ENCODE measurements at regions not wholly inside any gene's neighbourhood (a gene's known extent, or its start where the extent isn't known, plus 50 kb on each side); places are given as distances from the start of the nearest gene placed in this dataset.
"Not testable (repeated sequence)": the region's sequence is repeated elsewhere in the genome, so short reads cannot be mapped to it uniquely, and the experiment has no call there.

DNA sequence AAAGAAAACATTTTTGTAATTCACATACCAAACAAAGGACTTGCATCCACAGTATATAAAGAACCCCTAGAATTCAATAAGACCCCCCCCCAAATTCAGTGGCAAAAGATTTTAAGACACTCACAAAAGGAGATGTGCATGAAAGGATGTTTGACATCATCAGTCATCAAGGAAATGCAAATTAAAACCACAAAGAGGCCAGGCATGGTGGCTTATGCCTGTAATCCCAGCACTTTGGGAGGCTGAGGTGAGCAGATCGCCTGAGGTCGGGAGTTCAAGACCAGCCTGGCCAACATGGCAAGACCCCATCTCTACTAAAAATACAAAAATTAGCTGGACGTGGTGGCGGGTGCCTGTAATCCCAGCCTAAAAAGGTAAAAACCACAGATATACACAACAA is 61.3 kb downstream of the AIPL1 start:
- intact Hi-C loops (cut with DNase I); H3K4me3 ChIP-seq; DNase-seq (ENCODE audit: extremely low spot score in 2 of 2): not testable (repeated sequence)

DNA sequence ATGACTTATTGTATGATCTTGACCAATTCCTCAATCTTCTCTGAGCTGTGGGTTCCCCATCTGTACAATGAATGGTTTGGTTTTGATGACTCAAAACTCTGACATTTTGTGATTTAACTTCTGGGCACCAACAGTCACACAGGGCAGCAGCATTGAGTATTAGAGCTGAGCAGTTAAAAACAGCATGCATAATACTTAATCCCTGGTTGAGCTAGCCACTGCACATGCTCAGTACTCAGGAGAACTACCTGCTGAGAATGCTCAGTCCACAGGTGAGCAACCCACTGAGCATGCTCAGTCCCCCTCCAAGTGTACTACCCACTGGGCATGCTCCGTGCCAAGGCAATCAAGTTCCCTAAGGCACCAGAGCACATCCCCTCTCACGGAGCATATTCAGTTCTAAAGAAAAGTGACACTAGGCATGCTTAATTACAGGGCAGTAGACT is 68.7 kb downstream of the AIPL1 start:
- H3K27ac ChIP-seq: no peak overlapping the region
- H3K27me3 ChIP-seq: no peaks in the 10 kb centered on the region
- no peaks in the 10 kb centered on the region for H3K9me3 ChIP-seq
- no peak overlapping the region for H3K4me3 ChIP-seq
- H3K4me1 ChIP-seq: no peaks in the 10 kb centered on the region
- H3K36me3 ChIP-seq: no peaks in the 10 kb centered on the region
- intact Hi-C loops (cut with DNase I): no loop called here
- no peak for TF ChIP-seq POLR2A (IDR thresholded peaks at IDR 0.05)
- TF ChIP-seq POLR2AphosphoS5 (IDR thresholded peaks at IDR 0.05; ENCODE audit: insufficient read depth in 1 of 2, low read depth in 1 of 2): no peak
- TF ChIP-seq, protein P1, sequence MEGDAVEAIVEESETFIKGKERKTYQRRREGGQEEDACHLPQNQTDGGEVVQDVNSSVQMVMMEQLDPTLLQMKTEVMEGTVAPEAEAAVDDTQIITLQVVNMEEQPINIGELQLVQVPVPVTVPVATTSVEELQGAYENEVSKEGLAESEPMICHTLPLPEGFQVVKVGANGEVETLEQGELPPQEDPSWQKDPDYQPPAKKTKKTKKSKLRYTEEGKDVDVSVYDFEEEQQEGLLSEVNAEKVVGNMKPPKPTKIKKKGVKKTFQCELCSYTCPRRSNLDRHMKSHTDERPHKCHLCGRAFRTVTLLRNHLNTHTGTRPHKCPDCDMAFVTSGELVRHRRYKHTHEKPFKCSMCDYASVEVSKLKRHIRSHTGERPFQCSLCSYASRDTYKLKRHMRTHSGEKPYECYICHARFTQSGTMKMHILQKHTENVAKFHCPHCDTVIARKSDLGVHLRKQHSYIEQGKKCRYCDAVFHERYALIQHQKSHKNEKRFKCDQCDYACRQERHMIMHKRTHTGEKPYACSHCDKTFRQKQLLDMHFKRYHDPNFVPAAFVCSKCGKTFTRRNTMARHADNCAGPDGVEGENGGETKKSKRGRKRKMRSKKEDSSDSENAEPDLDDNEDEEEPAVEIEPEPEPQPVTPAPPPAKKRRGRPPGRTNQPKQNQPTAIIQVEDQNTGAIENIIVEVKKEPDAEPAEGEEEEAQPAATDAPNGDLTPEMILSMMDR (IDR thresholded peaks at IDR 0.05): no peak
- DNase-seq (ENCODE audit: extremely low spot score in 2 of 2): peak; percentile 20 to 92

More for the DNA sequence above, 61.3 kb downstream of the AIPL1 start:
- not testable (repeated sequence) for H3K36me3 ChIP-seq, H3K27ac ChIP-seq, H3K4me1 ChIP-seq, H3K27me3 ChIP-seq, H3K9me3 ChIP-seq

DNA sequence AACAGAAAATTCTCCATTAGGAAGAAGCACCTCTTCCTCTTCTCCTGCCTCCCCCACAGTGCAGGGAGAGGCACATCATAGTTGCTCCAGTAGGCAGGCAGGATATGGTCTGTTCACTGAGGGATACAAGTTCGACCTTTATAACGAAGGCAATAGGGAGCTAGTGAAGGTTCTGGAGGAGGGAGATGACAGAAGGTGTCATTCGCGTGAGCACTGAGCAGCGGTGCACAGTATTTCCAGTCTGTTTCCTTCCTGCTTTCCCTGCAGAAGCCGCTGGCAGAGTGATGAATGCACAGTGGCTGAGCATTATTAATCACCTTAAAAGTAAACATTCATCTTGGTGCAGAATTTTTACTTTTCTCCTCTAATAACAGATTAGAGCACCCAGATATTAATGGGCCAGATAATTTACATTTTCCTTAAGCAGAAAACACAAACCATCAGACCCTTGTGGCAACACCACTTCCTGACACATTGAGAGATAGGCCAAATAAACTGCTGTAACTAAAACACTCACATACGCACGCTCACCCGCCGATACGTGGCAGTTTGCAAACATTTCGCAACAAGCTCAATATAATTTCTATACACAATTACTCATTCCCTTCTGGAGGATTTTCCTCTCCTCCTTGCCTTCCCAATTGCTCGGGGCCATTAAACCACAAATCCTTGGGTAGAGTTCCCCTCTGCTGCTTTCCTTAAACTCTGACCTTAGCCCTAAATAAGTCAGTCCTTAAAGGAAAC is 69.5 kb downstream of the AIPL1 start:
- H3K4me1 ChIP-seq: no peaks in the 10 kb centered on the region
- intact Hi-C loops (cut with DNase I): no loop called here
- no peaks in the 10 kb centered on the region for H3K27me3 ChIP-seq
- DNase-seq (ENCODE audit: extremely low spot score in 2 of 2): peak in 1 of 2 donors; percentile 52
- H3K36me3 ChIP-seq: no peaks in the 10 kb centered on the region
- no peak overlapping the region for H3K27ac ChIP-seq
- TF ChIP-seq POLR2AphosphoS5 (IDR thresholded peaks at IDR 0.05; ENCODE audit: insufficient read depth in 1 of 2, low read depth in 1 of 2) (no peak), POLR2A (IDR thresholded peaks at IDR 0.05) (no peak)
- TF ChIP-seq, protein P1 (IDR thresholded peaks at IDR 0.05): no peak
- H3K4me3 ChIP-seq: no peak overlapping the region
- H3K9me3 ChIP-seq: no peaks in the 10 kb centered on the region

DNA sequence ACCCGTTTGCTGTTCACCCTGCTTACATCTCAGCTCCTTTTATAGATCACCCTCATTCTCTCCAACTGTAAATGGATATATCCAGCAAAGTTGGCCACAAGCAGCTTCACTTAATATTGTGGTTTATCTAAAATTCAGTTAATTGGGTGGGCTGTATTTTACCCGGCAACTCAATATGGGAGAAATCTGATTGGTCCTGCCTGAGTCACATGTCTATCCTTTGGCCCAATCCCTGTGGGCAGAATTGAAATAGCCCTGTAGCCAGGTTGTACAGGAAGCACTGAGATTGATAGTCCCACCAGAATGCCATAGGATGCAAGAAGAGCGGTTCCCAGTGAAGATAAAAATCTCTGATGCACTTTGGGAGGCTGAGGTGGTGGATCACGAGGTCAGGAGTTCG is 73.2 kb downstream of the AIPL1 start:
- DNase-seq (ENCODE audit: extremely low spot score in 2 of 2): peak in 1 of 2 donors; percentile 32
- H3K36me3 ChIP-seq: no peaks in the 10 kb centered on the region
- intact Hi-C loops (cut with DNase I): no loop called here
- H3K27ac ChIP-seq: no peak overlapping the region
- H3K9me3 ChIP-seq: no peaks in the 10 kb centered on the region
- no peaks in the 10 kb centered on the region for H3K4me1 ChIP-seq
- TF ChIP-seq POLR2AphosphoS5 (IDR thresholded peaks at IDR 0.05; ENCODE audit: insufficient read depth in 1 of 2, low read depth in 1 of 2): no peak
- TF ChIP-seq, protein P1 (IDR thresholded peaks at IDR 0.05): no peak
- no peak for TF ChIP-seq POLR2A (IDR thresholded peaks at IDR 0.05)
- H3K4me3 ChIP-seq: no peak overlapping the region
- H3K27me3 ChIP-seq: no peaks in the 10 kb centered on the region

DNA sequence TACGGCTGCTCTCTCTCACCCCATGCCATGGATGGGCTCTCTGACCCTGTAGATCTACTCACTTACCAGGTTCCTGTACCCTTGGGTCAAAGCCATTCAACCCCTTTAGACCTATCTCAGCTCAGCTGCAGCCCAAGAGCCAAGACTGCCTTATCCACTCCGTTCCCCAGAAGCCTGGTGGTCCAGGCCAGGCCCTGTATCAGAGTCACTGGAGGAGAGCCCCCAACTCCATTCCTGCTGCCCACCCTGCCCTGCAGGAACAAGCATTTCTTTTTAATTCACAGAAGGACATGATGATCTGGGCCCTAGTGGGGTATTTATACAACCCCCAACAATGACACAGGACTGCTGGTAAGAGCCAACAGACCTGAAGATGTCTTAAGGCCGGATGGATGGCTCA is 76.8 kb downstream of the AIPL1 start:
- no peaks in the 10 kb centered on the region for H3K9me3 ChIP-seq
- TF ChIP-seq, protein P1 (IDR thresholded peaks at IDR 0.05): no peak
- no peak for TF ChIP-seq POLR2A (IDR thresholded peaks at IDR 0.05)
- TF ChIP-seq POLR2AphosphoS5 (IDR thresholded peaks at IDR 0.05; ENCODE audit: insufficient read depth in 1 of 2, low read depth in 1 of 2): no peak
- no peaks in the 10 kb centered on the region for H3K36me3 ChIP-seq
- no peak overlapping the region for H3K27ac ChIP-seq
- no peak for DNase-seq (ENCODE audit: extremely low spot score in 2 of 2)
- H3K27me3 ChIP-seq: no peaks in the 10 kb centered on the region
- intact Hi-C loops (cut with DNase I): no loop called here
- H3K4me3 ChIP-seq: no peak overlapping the region
- no peaks in the 10 kb centered on the region for H3K4me1 ChIP-seq

Data from vagina (tissue), 2 donors.